GM12872 (cell line): ENCODE measurements at regions not wholly inside any gene's neighbourhood (a gene's known extent, or its start where the extent isn't known, plus 50 kb on each side); places are given as distances from the start of the nearest gene placed in this dataset.

Source experiments
- TF ChIP-seq, protein P1 (sequence below): IDR thresholded peaks from 3 replicates; pipeline ENCODE4 v1.5.1; 2011; ENCODE audit warnings: low read depth, mild to moderate bottlenecking, low read length, moderate library complexity; ENCODE audit not compliant: insufficient read depth

DNA sequence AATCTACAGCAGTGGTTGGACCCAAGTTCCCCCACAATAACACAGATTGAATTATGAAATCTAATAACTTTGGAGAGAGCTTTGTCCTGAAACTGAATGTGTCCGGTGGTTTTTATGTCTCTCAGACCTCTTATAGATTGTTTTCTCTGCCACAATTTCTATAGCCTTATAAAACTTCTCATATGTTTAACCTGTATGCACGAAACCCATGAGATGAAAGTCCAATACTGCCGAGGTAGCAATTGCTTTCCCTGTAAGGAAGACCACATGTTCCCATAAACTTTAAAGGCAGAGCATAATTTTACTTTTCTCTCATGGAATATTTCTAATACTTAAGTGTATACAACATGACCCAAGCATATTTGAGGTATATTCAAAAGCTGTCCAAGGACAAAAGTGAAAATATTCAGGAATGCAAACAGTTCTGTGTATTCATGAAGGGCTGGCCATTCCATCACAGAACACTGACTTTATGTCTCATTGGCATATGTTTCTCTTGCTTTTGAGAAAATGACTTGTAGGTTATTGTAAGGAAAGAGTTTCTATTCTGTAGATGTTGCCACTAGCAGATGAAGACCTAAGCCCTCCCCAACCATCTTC lies 94.4 kb upstream of the TLE4 start:
- TF ChIP-seq, protein P1, sequence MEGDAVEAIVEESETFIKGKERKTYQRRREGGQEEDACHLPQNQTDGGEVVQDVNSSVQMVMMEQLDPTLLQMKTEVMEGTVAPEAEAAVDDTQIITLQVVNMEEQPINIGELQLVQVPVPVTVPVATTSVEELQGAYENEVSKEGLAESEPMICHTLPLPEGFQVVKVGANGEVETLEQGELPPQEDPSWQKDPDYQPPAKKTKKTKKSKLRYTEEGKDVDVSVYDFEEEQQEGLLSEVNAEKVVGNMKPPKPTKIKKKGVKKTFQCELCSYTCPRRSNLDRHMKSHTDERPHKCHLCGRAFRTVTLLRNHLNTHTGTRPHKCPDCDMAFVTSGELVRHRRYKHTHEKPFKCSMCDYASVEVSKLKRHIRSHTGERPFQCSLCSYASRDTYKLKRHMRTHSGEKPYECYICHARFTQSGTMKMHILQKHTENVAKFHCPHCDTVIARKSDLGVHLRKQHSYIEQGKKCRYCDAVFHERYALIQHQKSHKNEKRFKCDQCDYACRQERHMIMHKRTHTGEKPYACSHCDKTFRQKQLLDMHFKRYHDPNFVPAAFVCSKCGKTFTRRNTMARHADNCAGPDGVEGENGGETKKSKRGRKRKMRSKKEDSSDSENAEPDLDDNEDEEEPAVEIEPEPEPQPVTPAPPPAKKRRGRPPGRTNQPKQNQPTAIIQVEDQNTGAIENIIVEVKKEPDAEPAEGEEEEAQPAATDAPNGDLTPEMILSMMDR = no peak

DNA sequence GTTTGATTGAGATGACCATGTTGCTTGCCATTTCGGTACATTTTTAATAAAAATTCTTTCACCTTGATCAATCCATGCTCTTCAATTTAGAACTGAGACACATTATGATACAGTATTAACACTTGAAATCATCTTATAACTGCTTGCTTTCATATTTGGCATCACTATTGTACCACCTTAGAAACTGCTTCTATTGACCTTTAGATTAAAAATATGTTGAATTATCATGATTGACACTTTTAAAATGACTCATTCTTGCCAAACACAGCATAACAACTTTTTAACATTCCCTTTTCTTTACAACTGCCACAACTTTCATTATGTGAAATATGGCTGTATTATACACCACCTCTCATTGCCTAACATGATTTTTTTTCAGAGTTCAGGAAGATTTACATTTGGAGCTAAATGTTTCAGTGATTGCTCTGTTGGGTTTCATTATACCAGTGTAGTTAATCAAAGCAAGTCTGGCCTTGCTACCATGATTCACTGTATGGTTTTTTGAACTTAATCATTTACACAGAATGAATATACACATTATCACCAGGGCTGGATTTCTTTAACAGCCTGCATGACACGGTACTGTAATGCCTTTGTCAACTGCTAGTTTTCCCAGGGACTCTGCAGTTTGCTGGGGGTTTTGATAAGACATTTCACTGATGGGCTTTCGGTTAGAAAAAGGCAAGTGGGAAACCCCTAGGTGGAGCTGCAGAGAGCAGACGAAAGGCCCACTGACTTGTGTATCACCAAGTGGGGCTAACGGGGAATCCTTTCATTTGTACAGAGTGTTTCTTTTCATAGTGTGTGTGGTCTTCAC lies 93.6 kb upstream of the TLE4 start:
- TF ChIP-seq, protein P1 = peak; percentile 57; the same call in 2 of the 3 replicates

DNA sequence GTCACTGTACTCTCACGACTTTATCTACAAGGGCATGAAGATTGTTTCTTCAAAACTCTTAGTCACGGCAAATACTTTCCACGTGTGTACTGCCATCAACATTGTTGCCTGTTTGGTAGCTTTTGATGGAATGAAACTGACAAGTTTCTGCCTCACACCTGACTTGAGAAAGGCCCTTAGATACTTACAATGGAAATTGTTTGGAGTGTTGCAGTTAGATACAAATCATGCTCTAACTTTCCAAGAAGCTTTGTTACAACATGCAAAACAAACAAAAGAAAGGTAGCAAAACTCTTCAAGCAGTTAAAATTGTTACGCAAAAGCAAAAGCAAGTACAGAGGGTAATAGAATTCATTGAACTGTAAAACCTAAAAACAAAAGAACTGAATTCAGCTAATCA lies 91.1 kb upstream of the TLE4 start:
- TF ChIP-seq, protein P1 = no peak

DNA sequence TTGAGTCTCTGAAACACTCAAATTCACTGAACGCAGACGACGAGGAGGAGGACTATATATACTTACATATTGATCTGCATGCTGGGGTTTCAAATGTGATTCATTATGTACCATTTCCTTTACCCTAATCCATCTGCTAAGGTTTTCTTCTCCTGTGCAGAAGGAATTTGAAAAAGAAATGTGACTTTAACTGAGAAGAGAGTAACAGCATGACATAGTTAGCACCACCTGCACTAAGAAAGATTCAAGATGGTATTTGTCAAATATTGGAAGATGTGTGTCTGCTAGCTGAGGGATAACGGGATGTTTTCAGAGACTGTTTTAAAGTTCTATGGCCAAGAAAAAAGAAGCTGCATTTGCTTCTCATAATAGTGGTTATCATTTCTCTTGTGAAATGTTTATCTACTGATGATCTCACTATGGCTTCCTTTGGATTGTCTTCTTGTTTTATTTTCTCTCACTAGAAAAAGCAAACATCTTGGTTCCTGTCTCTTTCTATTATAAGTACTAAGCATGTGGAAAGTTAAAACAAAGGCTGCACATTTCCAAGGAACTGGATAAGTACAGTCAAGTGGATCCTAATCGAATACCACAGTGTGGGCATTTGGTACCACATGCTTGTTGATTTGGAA lies 89.8 kb upstream of the TLE4 start:
- TF ChIP-seq, protein P1 = no peak

DNA sequence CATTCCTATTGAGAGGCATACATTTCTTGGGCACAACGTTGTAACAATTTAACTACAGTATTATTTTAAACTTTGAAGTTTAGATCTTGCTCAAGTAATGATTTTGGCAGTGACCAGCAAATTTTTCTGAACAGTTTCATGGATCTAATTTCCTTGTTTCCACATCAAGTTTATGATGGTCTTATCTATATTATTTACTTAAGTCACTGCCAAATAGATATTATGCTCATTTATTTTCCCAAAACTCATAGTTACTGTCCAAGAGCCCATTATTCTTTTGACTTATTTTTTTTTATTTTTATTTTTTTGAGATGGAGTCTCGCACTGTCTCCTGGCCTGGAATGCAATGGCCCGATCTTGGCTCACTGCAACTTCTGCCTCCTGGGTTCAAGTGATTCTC lies 86.5 kb upstream of the TLE4 start:
- TF ChIP-seq, protein P1 = no peak

DNA sequence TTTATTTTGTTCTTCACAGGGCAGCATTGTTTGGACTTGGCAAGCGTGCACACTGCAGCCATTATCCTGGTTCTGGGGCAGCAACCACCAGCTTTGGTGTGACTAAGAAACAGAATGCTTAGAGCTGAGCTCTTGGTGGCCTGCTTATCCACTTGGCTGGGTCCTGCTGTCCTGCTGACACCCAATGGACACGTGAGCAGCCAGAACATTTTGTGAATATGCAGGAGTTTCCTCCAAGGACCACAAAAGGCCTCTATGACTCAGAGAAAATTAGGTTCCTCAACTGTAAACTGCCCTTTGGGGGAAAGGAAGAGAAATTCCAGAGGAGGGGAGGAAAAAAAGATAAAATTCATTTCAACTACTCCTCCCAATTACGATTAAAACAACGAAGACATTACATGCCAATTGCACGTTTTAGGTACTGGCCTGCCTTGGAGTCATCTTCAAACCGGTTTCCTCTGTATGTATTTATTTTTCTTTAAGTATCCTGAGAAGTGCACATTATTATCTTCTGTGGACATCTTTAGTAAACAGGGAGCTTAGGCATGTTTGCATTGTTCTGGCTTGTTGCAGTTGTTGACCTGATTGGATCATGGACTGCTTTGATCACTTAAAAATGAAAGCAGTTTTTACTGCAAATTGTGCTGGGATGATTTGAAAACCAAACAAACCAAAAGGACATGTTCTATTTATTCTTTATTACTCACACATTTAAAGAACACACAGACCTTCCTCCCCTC lies 82.3 kb upstream of the TLE4 start:
- TF ChIP-seq, protein P1 = no peak
